Osteoblast (primary cell): ENCODE measurements at regions not wholly inside any gene's neighbourhood (a gene's known extent, or its start where the extent isn't known, plus 50 kb on each side); places are given as distances from the start of the nearest gene placed in this dataset.
"Not testable (repeated sequence)": the region's sequence is repeated elsewhere in the genome, so short reads cannot be mapped to it uniquely, and the experiment has no call there.

ENCODE experiments used
- DNase-seq: peaks from one replicate; pipeline ENCODE4 v3.0.0; 2011; ENCODE audit warnings: low spot score, mixed read lengths; ENCODE audit not compliant: insufficient read length; ENCODE audit errors: missing footprints
- H2AFZ ChIP-seq: 2 replicates; pipeline ENCODE4 v1.6.0; 2011; ENCODE audit warnings: mild to moderate bottlenecking, low read length
- H3K27ac ChIP-seq: 2 replicates; pipeline ENCODE4 v1.5.1; 2011; ENCODE audit warnings: mild to moderate bottlenecking, low read depth, low read length, moderate library complexity
- H3K27me3 ChIP-seq: 2 replicates; pipeline ENCODE4 v1.6.0; 2012; ENCODE audit warnings: mild to moderate bottlenecking, control low read depth, inconsistent platforms, low read length, moderate library complexity; ENCODE audit not compliant: insufficient read depth
- H3K36me3 ChIP-seq: 2 replicates; pipeline ENCODE4 v1.5.1; 2011; ENCODE audit warnings: mild to moderate bottlenecking, low read length, control low read depth, moderate library complexity; ENCODE audit not compliant: insufficient read depth
- H3K4me1 ChIP-seq: 2 replicates; pipeline ENCODE4 v1.5.1; 2011; ENCODE audit warnings: mild to moderate bottlenecking, low read length, control low read depth, moderate library complexity; ENCODE audit not compliant: insufficient read depth
- H3K4me2 ChIP-seq: 2 replicates; pipeline ENCODE4 v1.6.0; 2011; ENCODE audit warnings: mild to moderate bottlenecking, low read length; ENCODE audit not compliant: insufficient read depth
- H3K4me3 ChIP-seq: fragments of 200-600 bp; sonication (generic); 3 replicates; pipeline ENCODE4 v1.5.1; 2012; ENCODE audit warnings: mild to moderate bottlenecking, low read length, inconsistent platforms; ENCODE audit not compliant: insufficient read depth
- H3K79me2 ChIP-seq: 2 replicates; pipeline ENCODE4 v1.6.0; 2012; ENCODE audit warnings: mild to moderate bottlenecking, low read length, control low read depth, inconsistent platforms; ENCODE audit not compliant: insufficient read depth
- H3K9me3 ChIP-seq: 2 replicates; pipeline ENCODE4 v1.5.1; 2011; ENCODE audit warnings: low read depth, low read length, control low read depth
- H4K20me1 ChIP-seq: 2 replicates; pipeline ENCODE4 v1.6.0; 2012; ENCODE audit warnings: mild to moderate bottlenecking, low read length, control low read depth; ENCODE audit not compliant: insufficient read depth
- CTCF ChIP-seq: IDR thresholded peaks from 2 replicates; pipeline ENCODE4 v1.5.1; 2011; ENCODE audit warnings: mild to moderate bottlenecking, low read depth, low read length, moderate library complexity; ENCODE audit errors: extremely low read depth

GRCh38 chr13:23042181-23042580 lies 138.6 kb upstream of the SGCG start:
- no peak for TF ChIP-seq CTCF
- no peaks in the 10 kb centered on the region for H4K20me1 ChIP-seq

GRCh38 chr13:23044906-23045305 lies 135.9 kb upstream of the SGCG start:
- no peak overlapping the region for H3K4me2 ChIP-seq
- no peaks in the 10 kb centered on the region for H4K20me1 ChIP-seq
- no peak overlapping the region for H2AFZ ChIP-seq
- no peaks in the 10 kb centered on the region for H3K36me3 ChIP-seq
- no peaks in the 10 kb centered on the region for H3K9me3 ChIP-seq
- TF ChIP-seq CTCF, result no peak
- no peaks in the 10 kb centered on the region for H3K79me2 ChIP-seq
- no peak for DNase-seq
- no peaks in the 10 kb centered on the region for H3K4me1 ChIP-seq
- no peaks in the 10 kb centered on the region for H3K27me3 ChIP-seq
- no peak overlapping the region for H3K27ac ChIP-seq
- H3K4me3 ChIP-seq, result no peak overlapping the region

More at GRCh38 chr13:23042181-23042580, 138.6 kb upstream of the SGCG start:
- no peak overlapping the region for H3K27ac ChIP-seq
- no peak overlapping the region for H3K4me3 ChIP-seq
- no peaks in the 10 kb centered on the region for H3K27me3 ChIP-seq
- no peaks in the 10 kb centered on the region for H3K36me3 ChIP-seq
- no peaks in the 10 kb centered on the region for H3K79me2 ChIP-seq
- no peak overlapping the region for H3K4me2 ChIP-seq
- H3K4me1 ChIP-seq, result no peaks in the 10 kb centered on the region
- no peak overlapping the region for H2AFZ ChIP-seq
- no peaks in the 10 kb centered on the region for H3K9me3 ChIP-seq
- DNase-seq, result no peak

- Histone ChIP-seq H3K4me1 (no peaks in the 10 kb centered on the region), H4K20me1 (no peaks in the 10 kb centered on the region), H3K27me3 (no peaks in the 10 kb centered on the region), H3K4me3 (no peak overlapping the region), H3K9me3 (no peaks in the 10 kb centered on the region), H3K36me3 (no peaks in the 10 kb centered on the region), H2AFZ (no peak overlapping the region), H3K79me2 (no peaks in the 10 kb centered on the region), H3K4me2 (no peak overlapping the region), H3K27ac (no peak overlapping the region)
- TF ChIP-seq CTCF, result no peak
- no peak for DNase-seq
Observed at GRCh38 chr13:23050126-23050525, 130.7 kb upstream of the SGCG start.

- H3K27ac ChIP-seq, H4K20me1 ChIP-seq, H3K4me1 ChIP-seq, H3K4me3 ChIP-seq, H2AFZ ChIP-seq, H3K9me3 ChIP-seq, H3K27me3 ChIP-seq, H3K79me2 ChIP-seq, H3K4me2 ChIP-seq, DNase-seq, H3K36me3 ChIP-seq: not testable (repeated sequence)
Observed at GRCh38 chr13:23053711-23054110, 127.1 kb upstream of the SGCG start.
